Left hindlimb (tissue), 1 donor: ENCODE measurements at regions not wholly inside any gene's neighbourhood (a gene's known extent, or its start where the extent isn't known, plus 50 kb on each side); places are given as distances from the start of the nearest gene placed in this dataset.

Experiments
- DNase-seq: peaks from one replicate; pipeline ENCODE4 v3.0.0-alpha.2; 2018

- DNase-seq, result no peak
These were observed 246.7 kb upstream of the TPK1 start for GRCh38 chr7:145082366-145083161.

GRCh38 chr7:145065473-145065872, 229.6 kb upstream of the TPK1 start:
- no peak for DNase-seq

- DNase-seq, result no peak
These were observed 228.3 kb upstream of the TPK1 start for GRCh38 chr7:145064114-145064513.

GRCh38 chr7:145053781-145054180, 217.9 kb upstream of the TPK1 start:
- no peak for DNase-seq

- no peak for DNase-seq
These were observed 214.6 kb upstream of the TPK1 start for GRCh38 chr7:145050415-145050814.

DNA sequence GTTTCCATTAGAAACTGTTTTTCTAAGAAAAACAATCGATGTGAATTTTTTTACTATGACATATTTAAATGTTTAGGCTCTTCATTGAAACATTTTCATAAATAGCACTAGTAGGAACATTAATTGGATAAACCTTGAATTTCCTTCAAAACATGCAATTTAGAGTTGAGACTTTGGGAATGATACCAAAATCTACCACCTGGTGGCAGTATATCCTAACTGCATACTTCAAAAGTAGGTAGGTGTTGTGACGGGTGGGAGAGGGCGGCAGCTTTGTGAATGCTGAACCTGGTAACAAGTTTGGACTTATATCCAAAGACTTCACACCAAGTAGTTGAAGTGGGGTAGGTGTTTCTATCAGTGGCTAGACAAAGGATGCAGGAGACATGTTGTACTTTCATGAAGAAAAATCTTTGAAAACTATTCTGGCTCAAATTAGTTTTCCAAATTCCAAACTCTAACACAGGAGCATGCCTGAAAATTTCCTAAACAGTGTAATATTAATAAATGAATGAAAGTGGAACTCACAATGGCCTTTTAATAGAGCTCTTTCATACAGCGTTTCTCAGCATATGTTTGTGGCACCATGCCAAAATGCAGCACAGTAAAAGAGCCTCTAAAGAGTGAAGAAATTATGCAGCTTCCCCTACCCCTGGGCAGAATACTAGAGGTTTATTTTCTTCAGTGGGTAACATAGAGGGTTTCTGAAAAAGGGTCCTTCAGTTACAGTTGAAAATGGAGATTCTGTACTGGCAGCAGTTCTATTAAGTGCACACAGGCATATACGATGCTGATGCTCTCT, 201.0 kb upstream of the TPK1 start:
- no peak for DNase-seq

GRCh38 chr7:145031162-145031561, 195.3 kb upstream of the TPK1 start:
- no peak for DNase-seq

DNA sequence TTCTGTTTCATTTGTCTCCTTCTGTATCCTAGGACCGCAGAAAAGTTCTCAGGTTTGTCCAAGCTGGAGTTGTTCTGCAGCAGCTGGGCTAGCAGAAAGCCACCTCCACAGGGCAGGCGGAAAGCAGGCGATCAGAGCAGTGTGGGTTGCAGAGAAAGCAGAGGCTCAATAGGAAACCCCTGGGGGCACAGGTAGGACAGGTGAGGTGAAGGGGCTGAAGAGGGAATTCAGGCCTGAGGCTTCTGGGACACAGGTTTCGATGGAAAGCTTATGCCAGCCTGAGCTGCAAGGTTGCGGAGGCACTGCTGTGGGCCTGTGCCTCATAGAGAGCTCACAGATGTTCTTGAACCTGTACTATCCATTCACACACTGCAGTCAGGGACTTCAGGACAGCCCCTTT, 194.9 kb upstream of the TPK1 start:
- no peak for DNase-seq

DNA sequence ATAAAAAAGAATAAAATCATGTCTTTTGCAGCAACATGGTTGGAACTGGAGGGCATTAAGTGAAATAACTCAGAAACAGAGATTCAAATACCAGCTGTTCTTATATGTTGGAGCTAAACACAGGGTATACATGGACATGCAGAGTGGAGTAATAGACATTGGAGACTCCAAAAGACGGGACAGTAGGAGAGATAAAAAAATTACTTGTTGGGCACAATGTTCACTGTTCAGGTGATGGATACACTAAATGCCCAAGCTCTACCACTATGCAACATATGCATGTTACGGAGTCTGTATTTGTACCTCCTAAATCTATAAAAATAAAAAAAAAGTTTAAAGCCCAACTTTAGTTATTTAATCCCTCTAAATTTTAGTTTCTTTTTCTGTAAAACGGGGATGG, 184.6 kb upstream of the TPK1 start:
- no peak for DNase-seq

- no peak for DNase-seq
These were observed 180.2 kb upstream of the TPK1 start for GRCh38 chr7:145016068-145016467.

GRCh38 chr7:145009876-145010275, 174.0 kb upstream of the TPK1 start:
- no peak for DNase-seq

DNA sequence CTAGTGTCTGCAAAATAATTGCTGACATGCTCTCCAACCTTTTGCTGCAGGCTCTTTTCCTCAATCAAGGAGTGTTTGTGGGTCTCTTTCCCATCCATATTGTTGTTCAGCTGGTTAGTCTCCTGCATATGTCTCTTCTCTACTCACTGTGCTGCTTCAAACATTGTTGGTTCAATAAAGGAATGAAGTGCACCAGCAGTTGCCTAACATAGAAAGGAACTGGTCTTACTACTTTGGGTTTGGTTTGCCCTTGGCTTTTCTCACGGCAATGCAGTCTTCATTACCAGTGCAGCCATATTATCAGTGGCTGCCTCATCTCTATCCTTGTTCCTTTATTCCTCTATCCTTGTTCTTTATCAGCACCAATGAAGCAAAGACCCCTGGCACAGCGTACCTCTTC, 169.7 kb upstream of the TPK1 start:
- no peak for DNase-seq

GRCh38 chr7:144997512-144997911, 161.7 kb upstream of the TPK1 start:
- no peak for DNase-seq

DNA sequence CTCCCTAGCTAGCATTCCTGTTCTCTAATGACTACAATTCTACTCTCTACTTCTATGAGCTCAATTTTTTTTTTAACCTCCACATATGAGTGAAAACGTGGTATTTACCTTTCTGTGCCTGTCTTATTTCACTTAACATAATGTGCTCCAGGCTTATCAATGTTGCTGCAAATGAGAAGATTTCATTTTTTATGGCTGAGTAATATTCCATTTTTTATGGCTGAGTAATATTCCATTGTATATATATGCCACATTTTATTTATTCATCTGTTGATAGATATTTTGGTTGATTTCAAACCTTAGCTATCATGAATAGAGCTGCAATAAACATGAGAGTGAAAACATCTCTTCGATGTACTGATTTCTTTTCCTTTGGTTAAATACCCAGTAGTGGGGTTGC, 159.6 kb upstream of the TPK1 start:
- DNase-seq, result no peak

DNA sequence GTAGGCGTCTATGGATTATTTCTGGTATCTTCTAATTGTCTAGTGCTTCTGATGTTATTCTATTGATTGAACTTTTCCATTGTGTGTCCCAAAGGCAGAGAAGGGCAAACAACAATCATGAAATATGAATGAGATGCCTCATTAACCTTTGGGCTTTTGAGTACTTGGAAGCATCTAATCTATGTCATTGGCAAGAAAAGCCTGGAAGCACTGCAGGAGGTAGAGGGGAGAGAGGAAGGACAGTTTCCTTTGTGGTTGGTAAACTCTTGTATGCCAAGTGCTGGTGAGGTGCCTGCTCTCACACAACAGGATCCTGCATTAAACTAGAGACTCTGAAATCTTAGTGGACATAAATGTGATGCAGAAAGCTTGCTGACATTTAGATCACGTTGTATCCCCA, 155.2 kb upstream of the TPK1 start:
- no peak for DNase-seq

DNA sequence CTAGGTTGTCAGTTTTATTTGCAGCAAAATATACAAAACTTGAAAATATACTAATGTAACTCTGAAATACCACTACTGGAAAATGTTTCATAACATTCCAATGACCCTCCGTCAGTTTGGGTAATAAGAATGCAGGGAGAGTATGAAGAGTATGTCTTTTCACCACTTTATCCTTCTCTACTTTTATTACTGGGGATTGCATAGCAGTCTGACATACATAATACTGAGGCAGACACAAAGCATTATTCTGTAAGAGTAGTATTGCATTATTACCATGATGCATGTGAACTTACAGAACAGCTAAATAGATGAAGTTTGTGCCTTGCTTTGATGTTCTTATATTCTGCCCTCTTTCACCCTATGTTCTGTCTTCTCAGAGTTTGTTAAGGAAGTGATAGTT, 151.8 kb upstream of the TPK1 start:
- no peak for DNase-seq

DNA sequence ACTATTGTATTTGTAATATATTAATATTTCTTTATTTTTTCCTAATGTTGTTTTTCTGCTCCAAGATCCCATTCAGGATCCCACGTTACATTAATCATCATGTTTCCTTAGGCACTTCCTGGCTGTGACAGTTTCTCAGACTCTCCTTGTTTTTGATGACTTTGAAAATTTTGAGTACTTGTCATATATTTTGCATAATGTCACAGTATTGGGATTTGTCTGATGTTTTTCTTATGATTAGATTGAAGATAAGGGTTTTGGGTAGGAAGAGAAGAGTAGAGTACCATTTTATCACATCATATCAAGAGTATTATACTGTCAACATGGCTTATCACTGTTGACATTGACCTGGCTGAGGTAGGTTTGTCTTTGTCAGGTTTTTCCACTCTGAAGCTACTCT, 146.3 kb upstream of the TPK1 start:
- DNase-seq, result no peak

DNA sequence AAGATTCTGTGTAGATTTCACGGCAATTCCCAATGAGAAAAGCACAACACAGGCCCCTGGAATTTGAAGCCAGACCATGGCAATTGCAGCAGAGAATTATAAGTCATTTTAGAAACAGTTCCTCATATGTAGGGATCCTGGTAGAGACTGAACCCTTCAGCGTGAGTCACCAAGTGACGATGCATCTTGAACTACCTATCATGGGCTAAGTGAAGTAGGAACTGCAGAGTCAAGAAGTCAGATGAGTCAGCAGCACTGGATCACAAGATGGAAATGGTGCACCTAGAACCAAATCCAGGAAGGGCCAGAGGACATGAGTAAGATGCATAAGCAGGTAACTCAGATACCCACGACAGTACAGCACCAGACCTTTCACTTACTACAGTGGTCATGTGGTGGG, 140.0 kb upstream of the TPK1 start:
- DNase-seq, result no peak

DNA sequence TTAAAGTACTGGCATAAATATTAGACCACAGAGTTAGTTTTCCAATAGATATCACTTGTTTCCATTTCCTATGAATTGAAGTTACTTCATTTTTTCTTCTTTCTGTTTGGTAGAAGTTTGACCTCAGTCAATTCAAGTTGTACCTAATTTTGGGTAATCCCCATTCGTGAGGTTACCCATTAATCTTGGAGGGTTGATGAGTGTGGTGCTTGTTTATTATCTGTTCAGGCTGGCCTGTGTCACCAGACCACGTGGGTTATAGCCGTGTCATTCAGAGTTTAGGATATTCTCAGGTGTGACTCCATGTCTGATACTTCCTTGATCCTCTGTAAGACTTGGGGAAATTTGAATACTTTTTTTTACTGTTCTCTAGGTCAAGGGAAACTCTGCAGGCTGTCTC, 133.9 kb upstream of the TPK1 start:
- DNase-seq, result no peak

GRCh38 chr7:144960763-144961162, 124.9 kb upstream of the TPK1 start:
- DNase-seq, result no peak

GRCh38 chr7:144957998-144958397, 122.1 kb upstream of the TPK1 start:
- DNase-seq, result no peak

DNA sequence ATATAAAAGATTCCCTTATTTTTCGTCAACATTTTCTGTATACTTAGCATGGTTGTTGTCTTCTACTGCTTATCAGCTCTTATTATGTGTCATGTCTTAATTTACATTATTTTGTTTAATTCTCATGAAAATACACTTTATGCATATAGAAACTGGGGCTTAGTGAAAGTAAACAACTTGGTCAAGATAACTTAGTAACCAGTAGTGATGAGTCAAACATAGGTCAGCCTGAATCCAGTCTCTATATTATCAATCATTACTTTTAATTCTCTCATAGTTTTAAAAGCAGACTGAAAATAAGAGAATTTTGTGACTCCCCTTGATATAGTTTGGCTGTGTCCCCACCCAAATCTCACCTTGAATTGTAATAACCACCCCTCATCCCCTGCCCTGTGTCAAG, 119.6 kb upstream of the TPK1 start:
- no peak for DNase-seq

GRCh38 chr7:144941127-144941526, 105.3 kb upstream of the TPK1 start:
- no peak for DNase-seq

DNA sequence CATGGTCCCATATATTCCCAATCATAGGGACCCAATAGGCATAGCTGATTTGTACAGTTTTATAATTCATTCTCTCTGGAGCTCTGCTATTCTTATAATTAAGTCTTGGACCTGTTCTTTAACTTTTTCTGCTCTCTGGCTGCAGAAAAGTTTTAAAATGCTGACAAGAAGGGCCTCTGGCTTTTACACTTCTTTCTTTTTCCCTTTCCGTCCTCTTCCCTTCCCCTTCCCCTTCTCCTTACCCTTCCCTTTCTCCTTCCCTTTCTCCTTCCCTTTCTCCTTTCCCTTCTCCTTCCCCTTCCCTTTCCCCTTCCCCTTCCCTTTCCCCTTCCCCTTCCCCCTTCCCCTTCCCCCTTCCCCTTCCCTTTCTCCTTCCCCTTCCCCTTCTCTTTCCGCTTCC, 101.3 kb upstream of the TPK1 start:
- no peak for DNase-seq

DNA sequence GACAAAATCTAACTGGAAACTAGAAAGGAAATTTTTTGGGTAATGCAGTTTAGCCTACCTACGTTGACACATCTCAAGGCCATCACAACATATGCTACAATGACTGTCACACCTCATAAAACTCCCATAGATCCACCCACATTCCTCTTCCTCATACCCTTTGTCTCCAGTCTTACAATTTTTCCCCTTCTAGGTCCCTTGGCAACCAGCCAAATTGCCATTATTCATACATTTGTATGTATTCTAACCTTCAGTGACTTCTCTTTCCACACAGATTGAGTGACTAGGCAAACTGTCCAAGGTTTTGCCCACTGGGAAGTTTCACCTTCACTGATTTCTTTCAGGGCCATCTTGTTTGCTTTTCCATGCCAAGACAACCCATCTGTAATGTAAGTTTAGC, 100.5 kb upstream of the TPK1 start:
- no peak for DNase-seq
